Liver (tissue), 7 donors: ENCODE measurements at regions not wholly inside any gene's neighbourhood (a gene's known extent, or its start where the extent isn't known, plus 50 kb on each side); places are given as distances from the start of the nearest gene placed in this dataset.
A peak's percentile ranks its signal among the peaks of the same experiment; 100 is the strongest.

Experiments used
- DNase-seq: peaks from one replicate; pipeline ENCODE4 v3.0.0-alpha.2; 2017; ENCODE audit warnings: low spot score
- H3K27ac ChIP-seq, 2 donors: one replicate each; pipeline ENCODE4 v1.7.0; 2013; ENCODE audit warnings: inconsistent platforms in 2 of 2, low read length in 2 of 2, control low read depth in 1 of 2, low read depth in 1 of 2, mild to moderate bottlenecking in 1 of 2
- H3K27me3 ChIP-seq, 4 donors: one replicate each; pipeline versions ENCODE4 v1.6.1 to v1.7.0; 2013; ENCODE audit warnings: low read length in 3 of 4, inconsistent platforms in 1 of 4, mild to moderate bottlenecking in 1 of 4, moderate library complexity in 1 of 4; ENCODE audit not compliant: control insufficient read depth in 4 of 4, insufficient read depth in 4 of 4
- H3K36me3 ChIP-seq, 4 donors: one replicate each; pipeline versions ENCODE4 v1.6.1 to v1.7.0; 2013; ENCODE audit warnings: low read length in 3 of 4, mild to moderate bottlenecking in 3 of 4, low read depth in 1 of 4, moderate library complexity in 1 of 4; ENCODE audit not compliant: control insufficient read depth in 4 of 4, insufficient read depth in 3 of 4
- H3K4me1 ChIP-seq, 4 donors: one replicate each; pipeline versions ENCODE4 v1.6.1 to v1.7.0; 2013; ENCODE audit warnings: low read length in 3 of 4, mild to moderate bottlenecking in 3 of 4, moderate library complexity in 1 of 4; ENCODE audit not compliant: control insufficient read depth in 4 of 4, insufficient read depth in 4 of 4
- H3K4me3 ChIP-seq, 3 donors: one replicate each; pipeline versions ENCODE4 v1.6.1 to v1.7.0; 2013; ENCODE audit warnings: low read length in 3 of 3, control low read depth in 1 of 3, low read depth in 1 of 3, mild to moderate bottlenecking in 1 of 3
- H3K9ac ChIP-seq, 2 donors: one replicate each; pipeline ENCODE4 v1.7.0; 2013; ENCODE audit warnings: low read length in 2 of 2, mild to moderate bottlenecking in 2 of 2, moderate library complexity in 2 of 2, control low read depth in 1 of 2, low read depth in 1 of 2
- H3K9me3 ChIP-seq, 4 donors: one replicate each; pipeline versions ENCODE4 v1.6.1 to v1.7.0; 2013; ENCODE audit warnings: low read length in 3 of 4; ENCODE audit not compliant: control insufficient read depth in 4 of 4
- ATF3 ChIP-seq: IDR thresholded peaks from 2 replicates; pipeline ENCODE4 v1.6.1; 2016; ENCODE audit warnings: antibody characterized with exemption
- GABPA ChIP-seq, 2 donors: IDR thresholded peaks in 1 of 2; conservative IDR thresholded peaks in 1 of 2; 2 replicates each; pipeline ENCODE4 v1.6.1; 2016; ENCODE audit warnings: antibody characterized with exemption in 2 of 2, mild to moderate bottlenecking in 1 of 2, moderate library complexity in 1 of 2
- HNF4A ChIP-seq, 2 donors: conservative IDR thresholded peaks; 2 replicates each; pipeline ENCODE4 v1.6.1; 2016; ENCODE audit warnings: antibody characterized with exemption in 2 of 2, mild to moderate bottlenecking in 2 of 2
- HNF4G ChIP-seq: IDR thresholded peaks from 2 replicates; pipeline ENCODE4 v1.6.1; 2016; ENCODE audit warnings: antibody characterized with exemption
- NR2F2 ChIP-seq: IDR thresholded peaks from 2 replicates; pipeline ENCODE4 v1.6.1; 2016; ENCODE audit warnings: antibody characterized with exemption
- RAD21 ChIP-seq, 2 donors: IDR thresholded peaks; 2 replicates each; pipeline ENCODE4 v1.6.1; 2016; ENCODE audit warnings: antibody characterized with exemption in 2 of 2, mild to moderate bottlenecking in 2 of 2
- RXRA ChIP-seq, 2 donors: IDR thresholded peaks; 2 replicates each; pipeline ENCODE4 v1.6.1; 2017 to 2018; ENCODE audit warnings: antibody characterized with exemption in 2 of 2, mild to moderate bottlenecking in 1 of 2
- SP1 ChIP-seq: IDR thresholded peaks from 2 replicates; pipeline ENCODE4 v1.6.1; 2018; ENCODE audit warnings: antibody characterized with exemption, mild to moderate bottlenecking
- TAF1 ChIP-seq: conservative IDR thresholded peaks from 2 replicates; pipeline ENCODE4 v1.6.1; 2016; ENCODE audit warnings: antibody characterized with exemption, mild to moderate bottlenecking
- YY1 ChIP-seq: IDR thresholded peaks from 2 replicates; pipeline ENCODE4 v1.6.1; 2016; ENCODE audit warnings: antibody characterized with exemption, mild to moderate bottlenecking
- ZBTB33 ChIP-seq: IDR thresholded peaks from 2 replicates; pipeline ENCODE4 v1.6.1; 2016; ENCODE audit warnings: antibody characterized with exemption
- WGBS: extraction: QIAGEN DNeasy Blood & Tissue Kit; methylation state at CpG from one replicate; pipeline ENCODE4 v1.1.7; 2013; 5-methylcytosine and 5-hydroxymethylcytosine counted together
- TF ChIP-seq, protein P1 (sequence below): IDR thresholded peaks from 2 replicates; pipeline ENCODE4 v1.6.1; 2016; ENCODE audit warnings: antibody characterized with exemption
- TF ChIP-seq, protein P2 (sequence below): IDR thresholded peaks from 2 replicates; pipeline ENCODE4 v1.6.1; 2016; ENCODE audit warnings: antibody characterized with exemption, mild to moderate bottlenecking
- donor health status: healthy.
- donor health status: healthy.
- donor health status: healthy.
- donor health status: healthy.

- H3K4me1 ChIP-seq = no peaks in the 10 kb centered on the region
- no peaks in the 10 kb centered on the region for H3K27me3 ChIP-seq
- DNase-seq = no peak
- H3K27ac ChIP-seq = no peak overlapping the region
- no peaks in the 10 kb centered on the region for H3K36me3 ChIP-seq
- H3K4me3 ChIP-seq = no peak overlapping the region
- 85% methylated on average over 3 of the region's 3 CpGs for WGBS
- H3K9ac ChIP-seq = no peak overlapping the region
- no peak for TF ChIP-seq TAF1
- TF ChIP-seq, protein P1, sequence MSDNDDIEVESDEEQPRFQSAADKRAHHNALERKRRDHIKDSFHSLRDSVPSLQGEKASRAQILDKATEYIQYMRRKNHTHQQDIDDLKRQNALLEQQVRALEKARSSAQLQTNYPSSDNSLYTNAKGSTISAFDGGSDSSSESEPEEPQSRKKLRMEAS = no peak
- no peak for TF ChIP-seq RAD21 (IDR thresholded peaks at IDR 0.05)
- no peak for TF ChIP-seq HNF4A (conservative IDR thresholded peaks at IDR 0.05)
- TF ChIP-seq, protein P2, sequence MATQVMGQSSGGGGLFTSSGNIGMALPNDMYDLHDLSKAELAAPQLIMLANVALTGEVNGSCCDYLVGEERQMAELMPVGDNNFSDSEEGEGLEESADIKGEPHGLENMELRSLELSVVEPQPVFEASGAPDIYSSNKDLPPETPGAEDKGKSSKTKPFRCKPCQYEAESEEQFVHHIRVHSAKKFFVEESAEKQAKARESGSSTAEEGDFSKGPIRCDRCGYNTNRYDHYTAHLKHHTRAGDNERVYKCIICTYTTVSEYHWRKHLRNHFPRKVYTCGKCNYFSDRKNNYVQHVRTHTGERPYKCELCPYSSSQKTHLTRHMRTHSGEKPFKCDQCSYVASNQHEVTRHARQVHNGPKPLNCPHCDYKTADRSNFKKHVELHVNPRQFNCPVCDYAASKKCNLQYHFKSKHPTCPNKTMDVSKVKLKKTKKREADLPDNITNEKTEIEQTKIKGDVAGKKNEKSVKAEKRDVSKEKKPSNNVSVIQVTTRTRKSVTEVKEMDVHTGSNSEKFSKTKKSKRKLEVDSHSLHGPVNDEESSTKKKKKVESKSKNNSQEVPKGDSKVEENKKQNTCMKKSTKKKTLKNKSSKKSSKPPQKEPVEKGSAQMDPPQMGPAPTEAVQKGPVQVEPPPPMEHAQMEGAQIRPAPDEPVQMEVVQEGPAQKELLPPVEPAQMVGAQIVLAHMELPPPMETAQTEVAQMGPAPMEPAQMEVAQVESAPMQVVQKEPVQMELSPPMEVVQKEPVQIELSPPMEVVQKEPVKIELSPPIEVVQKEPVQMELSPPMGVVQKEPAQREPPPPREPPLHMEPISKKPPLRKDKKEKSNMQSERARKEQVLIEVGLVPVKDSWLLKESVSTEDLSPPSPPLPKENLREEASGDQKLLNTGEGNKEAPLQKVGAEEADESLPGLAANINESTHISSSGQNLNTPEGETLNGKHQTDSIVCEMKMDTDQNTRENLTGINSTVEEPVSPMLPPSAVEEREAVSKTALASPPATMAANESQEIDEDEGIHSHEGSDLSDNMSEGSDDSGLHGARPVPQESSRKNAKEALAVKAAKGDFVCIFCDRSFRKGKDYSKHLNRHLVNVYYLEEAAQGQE = no peak
- no peak for TF ChIP-seq RXRA (IDR thresholded peaks at IDR 0.05)
- no peak for TF ChIP-seq YY1
- TF ChIP-seq ZBTB33 = no peak
- no peak for TF ChIP-seq ATF3
- TF ChIP-seq HNF4G = no peak
- peaks cover 0 to 4% (median 0%) of the 10 kb centered on the region in 4 donors for H3K9me3 ChIP-seq
Observed at GRCh38 chr4:180219080-180219479, 2024.1 kb upstream of the TENM3 start.

GRCh38 chr4:180225977-180226376, 2017.2 kb upstream of the TENM3 start:
- 56% methylated on average over 1 of the region's 1 CpG for WGBS
- H3K4me3 ChIP-seq = no peak overlapping the region
- no peak overlapping the region for H3K9ac ChIP-seq
- no peak for TF ChIP-seq SP1
- TF ChIP-seq GABPA (IDR thresholded peaks at IDR 0.05 in 1 of 2, conservative IDR thresholded peaks at IDR 0.05 in 1 of 2) = no peak
- no peak for TF ChIP-seq YY1
- TF ChIP-seq HNF4G = no peak
- no peaks in the 10 kb centered on the region for H3K4me1 ChIP-seq
- H3K36me3 ChIP-seq = no peaks in the 10 kb centered on the region
- no peaks in the 10 kb centered on the region for H3K27me3 ChIP-seq
- peaks cover 0 to 5% (median 0%) of the 10 kb centered on the region in 4 donors for H3K9me3 ChIP-seq
- H3K27ac ChIP-seq = no peak overlapping the region
- DNase-seq = no peak

GRCh38 chr4:180234730-180235129, 2008.5 kb upstream of the TENM3 start:
- no peak for DNase-seq
- no peak overlapping the region for H3K4me3 ChIP-seq
- H3K36me3 ChIP-seq = no peaks in the 10 kb centered on the region
- no peak overlapping the region for H3K27ac ChIP-seq
- no peaks in the 10 kb centered on the region for H3K9me3 ChIP-seq
- TF ChIP-seq, protein P2 = peak; percentile 40
- TF ChIP-seq NR2F2 = no peak
- no peaks in the 10 kb centered on the region for H3K27me3 ChIP-seq
- no peak overlapping the region for H3K9ac ChIP-seq
- WGBS = 55% methylated on average over 3 of the region's 3 CpGs
- no peaks in the 10 kb centered on the region for H3K4me1 ChIP-seq
